SK-N-SH (cell line): ENCODE measurements at regions not wholly inside any gene's neighbourhood (a gene's known extent, or its start where the extent isn't known, plus 50 kb on each side); places are given as distances from the start of the nearest gene placed in this dataset.
A peak's percentile ranks its signal among the peaks of the same experiment; 100 is the strongest.

Experiments
- CTCF ChIA-PET: fragments of 300-600, 350-600 bp; formaldehyde crosslinking; extraction: SDS; loops from one replicate; lab custom pipeline; 2021; lab: Yijun Ruan, JAX
- POLR2A ChIA-PET: fragments of 350-600 bp; sonication (Branson Sonifier 250); formaldehyde crosslinking; extraction: SDS; loops from one replicate; lab custom pipeline; 2020; ENCODE audit warnings: antibody characterized with exemption, inconsistent platforms; lab: Yijun Ruan, JAX
- DNase-seq: peaks from one replicate; pipeline ENCODE4 v3.0.0; 2012
- H2AFZ ChIP-seq: fragments of 200-600 bp; sonication (generic); 2 replicates; pipeline ENCODE4 v1.8.1; 2016; ENCODE audit warnings: antibody characterized with exemption, mild to moderate bottlenecking, low read depth
- H3F3A ChIP-seq: fragments of 200-600 bp; sonication (generic); replicated peaks from 2 replicates; pipeline ENCODE3; 2016; ENCODE audit warnings: antibody characterized with exemption, mild to moderate bottlenecking; ENCODE audit not compliant: insufficient read depth
- H3K27ac ChIP-seq, 2 experiments: fragments of 200-500 bp in 1 of 2; fragments of 200-600 bp in 1 of 2; sonication (Bioruptor generic) in 1 of 2; sonication (generic), shearing (Covaris generic) in 1 of 2; 2 replicates each; pipeline versions ENCODE4 v1.5.1 to v1.6.1; 2014 to 2016; ENCODE audit warnings: low read depth in 2 of 2, inconsistent platforms in 1 of 2, low read length in 1 of 2, mild to moderate bottlenecking in 1 of 2, mixed read lengths in 1 of 2
- H3K27me3 ChIP-seq: fragments of 200-600 bp; sonication (generic), shearing (Covaris generic); 2 replicates; pipeline ENCODE4 v1.6.1; 2016; ENCODE audit warnings: mixed run types; ENCODE audit not compliant: insufficient read depth
- H3K36me3 ChIP-seq, 2 experiments: fragments of 200-500 bp in 1 of 2; fragments of 200-600 bp in 1 of 2; sonication (Bioruptor generic) in 1 of 2; sonication (generic) in 1 of 2; replicated peaks in 1 of 2; 2 replicates each; pipeline versions ENCODE3 to v1.5.1; 2014 to 2016; ENCODE audit warnings: low read length in 1 of 2, mild to moderate bottlenecking in 1 of 2; ENCODE audit not compliant: insufficient read depth in 2 of 2, control insufficient read depth in 1 of 2
- H3K4me1 ChIP-seq, 2 experiments: fragments of 200-500 bp in 1 of 2; fragments of 200-600 bp in 1 of 2; sonication (Bioruptor generic) in 1 of 2; sonication (generic), shearing (Covaris generic) in 1 of 2; 2 replicates each; pipeline versions ENCODE4 v1.5.1 to v1.6.1; 2014 to 2016; ENCODE audit warnings: low read depth in 1 of 2, low read length in 1 of 2, mixed run types in 1 of 2; ENCODE audit not compliant: insufficient read depth in 2 of 2, control insufficient read depth in 1 of 2
- H3K4me2 ChIP-seq: fragments of 200-600 bp; sonication (generic), shearing (Covaris generic); 2 replicates; pipeline ENCODE4 v1.6.1; 2017; ENCODE audit warnings: mixed run types
- H3K4me3 ChIP-seq, 2 experiments: fragments of 200-500 bp in 1 of 2; fragments of 200-600 bp in 1 of 2; sonication (Bioruptor generic) in 1 of 2; sonication (generic), shearing (Covaris generic) in 1 of 2; 2 replicates each; pipeline versions ENCODE4 v1.5.1 to v1.8.1; 2014 to 2016; ENCODE audit warnings: low read depth in 2 of 2, inconsistent platforms in 1 of 2, low read length in 1 of 2, mild to moderate bottlenecking in 1 of 2, mixed read lengths in 1 of 2, moderate library complexity in 1 of 2
- H3K79me2 ChIP-seq: fragments of 200-600 bp; sonication (generic); 2 replicates; pipeline ENCODE4 v1.8.1; 2017; ENCODE audit warnings: mild to moderate bottlenecking; ENCODE audit not compliant: insufficient read depth
- H3K9ac ChIP-seq: fragments of 200-600 bp; sonication (generic); 2 replicates; pipeline ENCODE4 v1.6.1; 2017; ENCODE audit warnings: mixed run types
- H3K9me2 ChIP-seq: fragments of 200-600 bp; sonication (generic); 2 replicates; pipeline ENCODE4 v1.6.1; 2017; ENCODE audit warnings: mixed run types
- H3K9me3 ChIP-seq: fragments of 200-600 bp; sonication (generic); 2 replicates; pipeline ENCODE4 v1.6.1; 2017; ENCODE audit warnings: mixed run types, mild to moderate bottlenecking, moderate library complexity
- H4K20me1 ChIP-seq: fragments of 200-600 bp; sonication (generic); 2 replicates; pipeline ENCODE4 v1.6.1; 2017; ENCODE audit warnings: mild to moderate bottlenecking, mixed run types; ENCODE audit not compliant: insufficient read depth
- FOSL2 ChIP-seq: IDR thresholded peaks from 2 replicates; pipeline ENCODE4 v1.4.0; 2012; ENCODE audit warnings: low read depth, mild to moderate bottlenecking, moderate library complexity, borderline replicate concordance
- FOXJ3 ChIP-seq: sonication (generic); formaldehyde crosslinking; IDR thresholded peaks from 2 replicates; pipeline ENCODE4 v1.5.1; 2020; ENCODE audit warnings: mild to moderate bottlenecking, missing genetic modification reagents
- FOXM1 ChIP-seq: IDR thresholded peaks from 2 replicates; pipeline ENCODE4 v1.4.0; 2012; ENCODE audit warnings: low read depth, mild to moderate bottlenecking
- GATA2 ChIP-seq: sonication (generic); formaldehyde crosslinking; IDR thresholded peaks from 2 replicates; pipeline ENCODE4 v1.5.0; 2020; ENCODE audit warnings: mild to moderate bottlenecking, missing genetic modification reagents
- MXI1 ChIP-seq: IDR thresholded peaks from 2 replicates; pipeline ENCODE4 v1.6.1; 2012; ENCODE audit warnings: mild to moderate bottlenecking, low read depth, low read length, improper control_type of control experiment
- NFIC ChIP-seq: IDR thresholded peaks from 2 replicates; pipeline ENCODE4 v1.4.0; 2012; ENCODE audit warnings: borderline replicate concordance
- PBX3 ChIP-seq: IDR thresholded peaks from 2 replicates; pipeline ENCODE4; 2012
- RCOR1 ChIP-seq: fragments of 150-350 bp; IDR thresholded peaks from 2 replicates; pipeline ENCODE4 v1.6.1; 2017; ENCODE audit warnings: antibody characterized with exemption, low read length
- REST ChIP-seq: IDR thresholded peaks from 2 replicates; pipeline ENCODE4 v1.6.1; 2012; ENCODE audit warnings: mild to moderate bottlenecking, low read depth, low read length, moderate library complexity
- SIN3A ChIP-seq: IDR thresholded peaks from 2 replicates; pipeline ENCODE4 v1.6.1; 2012; ENCODE audit warnings: low read depth, mild to moderate bottlenecking, low read length, moderate library complexity, borderline replicate concordance
- USF1 ChIP-seq: IDR thresholded peaks from 2 replicates; pipeline ENCODE4 v1.4.0; 2012; ENCODE audit warnings: low read depth, borderline replicate concordance
- USF2 ChIP-seq: fragments of 150-350 bp; IDR thresholded peaks from 2 replicates; pipeline ENCODE4 v1.6.1; 2017; ENCODE audit warnings: antibody characterized with exemption, low read length, low read depth, borderline replicate concordance
- YY1 ChIP-seq: IDR thresholded peaks from 2 replicates; pipeline ENCODE4 v1.4.0; 2012; ENCODE audit warnings: low read depth, mild to moderate bottlenecking
- WGBS: methylation state at CpG from one replicate; pipeline ENCODE4 v1.1.6; 2017; ENCODE audit warnings: low lambda C conversion rate; 5-methylcytosine and 5-hydroxymethylcytosine counted together

- no peak for DNase-seq
- no peaks in the 10 kb centered on the region for H3K9me3 ChIP-seq
- H3K9me2 ChIP-seq = no peaks in the 10 kb centered on the region
- no peak overlapping the region for H3K9ac ChIP-seq
- H3K27me3 ChIP-seq = peaks cover 32% of the 10 kb centered on the region
- H3F3A ChIP-seq = no peaks in the 10 kb centered on the region
- TF ChIP-seq FOXM1 (no peak), PBX3 (no peak), SIN3A (no peak), MXI1 (no peak), REST (no peak), FOSL2 (no peak), GATA2 (CRISPR knock-in tag) (no peak), FOXJ3 (CRISPR knock-in tag) (no peak), NFIC (no peak), YY1 (no peak), RCOR1 (no peak), USF1 (no peak), USF2 (no peak)
- H3K4me3 ChIP-seq = no peak overlapping the region
- WGBS = 38% methylated on average over 3 of the region's 4 CpGs
- no peaks in the 10 kb centered on the region for H3K36me3 ChIP-seq
- no peaks in the 10 kb centered on the region for H3K79me2 ChIP-seq
- peaks cover 0 to 60% of the 10 kb centered on the region in 2 experiments; a peak in 2 of 4 replicates for H3K4me1 ChIP-seq
- H3K27ac ChIP-seq = peak overlapping the region in 1 of 2 experiments; percentile 64; a peak in 1 of 4 replicates
- ChIA-PET CTCF (interaction anchor here (1.2 to 2.9 kb wide), 5 partner anchors 9 to 166 kb away, joined by 4 to 11 read pairs (median 6); partner anchors contain the start of gene NECTIN1), POLR2A (no interaction called here)
- H3K4me2 ChIP-seq = no peak overlapping the region
- H4K20me1 ChIP-seq = no peaks in the 10 kb centered on the region
- H2AFZ ChIP-seq = no peak overlapping the region
These were observed 165.9 kb upstream of the NECTIN1 start for GRCh38 chr11:119894916-119895315.
